T-cell (primary cell): ENCODE measurements at regions not wholly inside any gene's neighbourhood (a gene's known extent, or its start where the extent isn't known, plus 50 kb on each side); places are given as distances from the start of the nearest gene placed in this dataset.
"Not testable (repeated sequence)": the region's sequence is repeated elsewhere in the genome, so short reads cannot be mapped to it uniquely, and the experiment has no call there.

ENCODE experiments used
- ATAC-seq, 4 experiments: fragments of 200-7000 bp in 3 of 4; fragments of 150-1000 bp in 1 of 4; cut with Tn5 transposase; replicated peaks in 1 of 4; 1 replicate in 3 of 4; 2 replicates in 1 of 4; pipeline ENCODE4 v1.10.0; 2021; ENCODE audit warnings: moderate library complexity in 3 of 4, mild to moderate bottlenecking in 2 of 4, moderate number of reproducible peaks in 1 of 4
- CTCF ChIA-PET, 2 donors: fragments of 300-600 bp; sonication (Branson Sonifier 250); formaldehyde crosslinking; loops; one replicate each; lab custom pipeline; 2022; ENCODE audit warnings: antibody characterized with exemption in 2 of 2; lab: Charles Lee
- POLR2A ChIA-PET, 2 donors: fragments of 300-600 bp; sonication (Branson Sonifier 250); formaldehyde crosslinking; loops; one replicate each; lab custom pipeline; 2022; ENCODE audit warnings: antibody characterized with exemption in 2 of 2; lab: Charles Lee
- DNase-seq, 35 experiments: peaks; one replicate each; pipeline versions ENCODE4 v3.0.0 to v3.0.0-alpha.2; 2013 to 2023
- H3K27ac ChIP-seq: one replicate; pipeline ENCODE4 v1.5.1; 2013; ENCODE audit warnings: low read length
- H3K27me3 ChIP-seq, 2 experiments: replicated peaks in 1 of 2; 1 replicate in 1 of 2; 2 replicates in 1 of 2; pipeline versions ENCODE4 v1.6.1 to v1.7.0; 2013; ENCODE audit warnings: low read length in 1 of 2, mixed read lengths in 1 of 2; ENCODE audit not compliant: control insufficient read depth in 2 of 2, insufficient read depth in 2 of 2; ENCODE audit errors: extremely low read depth in 1 of 2
- H3K36me3 ChIP-seq, 2 donors: 1 replicate in 1 of 2; 2 replicates in 1 of 2; pipeline versions ENCODE4 v1.6.1 to v1.7.0; 2013; ENCODE audit warnings: low read length in 1 of 2; ENCODE audit not compliant: control insufficient read depth in 2 of 2, insufficient read depth in 1 of 2; ENCODE audit errors: extremely low read depth in 1 of 2
- H3K4me1 ChIP-seq, 2 experiments: 1 replicate in 1 of 2; 2 replicates in 1 of 2; pipeline versions ENCODE4 v1.6.1 to v1.7.0; 2013; ENCODE audit warnings: low read length in 2 of 2, mixed read lengths in 1 of 2; ENCODE audit not compliant: insufficient read depth in 2 of 2, control insufficient read depth in 1 of 2; ENCODE audit errors: extremely low read depth in 1 of 2
- H3K4me3 ChIP-seq, 2 donors: 1 replicate in 1 of 2; 2 replicates in 1 of 2; pipeline versions ENCODE4 v1.5.1 to v1.7.0; 2013; ENCODE audit warnings: mild to moderate bottlenecking in 2 of 2, low read length in 1 of 2, moderate library complexity in 1 of 2; ENCODE audit not compliant: control insufficient read depth in 1 of 2; ENCODE audit errors: extremely low read depth in 1 of 2
- H3K9me3 ChIP-seq: 2 replicates; pipeline ENCODE4 v1.7.0; 2013
- H3K27ac Mint-ChIP-seq, 2 donors: one replicate each; pipeline ENCODE4 v1.8.0; 2020 to 2021; ENCODE audit warnings: mild to moderate bottlenecking in 2 of 2, mixed read lengths in 2 of 2
- H3K27me3 Mint-ChIP-seq, 2 donors: one replicate each; pipeline ENCODE4 v1.8.0; 2021 to 2022; ENCODE audit warnings: mixed read lengths in 2 of 2
- H3K36me3 Mint-ChIP-seq: one replicate; pipeline ENCODE4 v1.8.0; 2021; ENCODE audit warnings: mixed read lengths
- H3K4me1 Mint-ChIP-seq, 3 donors: one replicate each; pipeline ENCODE4 v1.8.0; 2020 to 2022; ENCODE audit warnings: mixed read lengths in 3 of 3, mild to moderate bottlenecking in 1 of 3
- H3K4me3 Mint-ChIP-seq, 3 donors: one replicate each; pipeline ENCODE4 v1.8.0; 2020 to 2022; ENCODE audit warnings: mild to moderate bottlenecking in 3 of 3, mixed read lengths in 3 of 3, moderate library complexity in 3 of 3
- H3K9me3 Mint-ChIP-seq, 3 donors: one replicate each; pipeline ENCODE4 v1.8.0; 2020 to 2022; ENCODE audit warnings: mixed read lengths in 3 of 3
- WGBS: methylation state at CpG from one replicate; pipeline ENCODE4 v1.1.5; 2013; ENCODE audit warnings: missing lambda C conversion rate; ENCODE audit not compliant: insufficient coverage; 5-methylcytosine and 5-hydroxymethylcytosine counted together

DNA sequence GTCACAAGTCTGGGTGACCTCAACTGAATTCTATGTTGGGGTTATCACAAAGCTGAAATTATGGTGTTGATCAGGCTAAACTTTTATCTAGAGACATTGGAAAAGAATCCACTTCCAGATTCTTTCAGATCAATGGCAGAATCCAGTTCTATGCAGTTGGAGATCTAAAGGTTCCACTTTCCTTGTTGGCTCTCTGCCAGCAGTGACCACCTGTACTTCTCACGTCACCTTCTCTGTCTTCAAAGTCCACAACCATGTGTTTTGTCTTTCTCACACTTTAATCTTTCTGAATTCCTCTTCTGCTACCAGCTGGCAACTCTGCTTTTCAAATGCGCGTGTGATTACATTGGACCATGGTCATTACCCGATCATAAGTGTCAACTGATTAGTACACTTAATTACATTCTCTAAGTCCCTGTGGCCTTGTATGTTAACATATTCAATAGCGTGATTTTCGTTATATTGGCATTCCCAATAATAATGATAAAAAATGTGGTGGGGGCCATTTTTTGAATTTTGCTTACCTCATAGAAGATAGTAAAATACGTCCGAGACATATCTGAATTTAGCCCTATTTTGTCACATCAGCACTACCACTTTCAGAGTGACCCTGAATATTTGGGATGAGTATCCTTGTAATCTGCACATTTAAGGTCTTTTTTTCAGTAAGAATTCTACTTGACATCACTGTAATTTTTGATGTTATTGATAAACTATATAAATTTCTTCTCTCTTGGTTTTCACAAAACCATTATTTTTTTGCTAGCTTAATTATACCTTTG, 73.7 kb upstream of the PRDM9 start:
- Mint-ChIP-seq H3K27me3 (no peaks in the 10 kb centered on the region), H3K36me3 (no peaks in the 10 kb centered on the region), H3K9me3 (peaks cover 0 to 23% (median 12%) of the 10 kb centered on the region in 3 donors), H3K4me3 (no peak overlapping the region), H3K4me1 (no peaks in the 10 kb centered on the region), H3K27ac (no peak overlapping the region)
- H3K4me3 ChIP-seq, result no peak overlapping the region
- ATAC-seq, result no peak
- no peaks in the 10 kb centered on the region for H3K9me3 ChIP-seq
- no peak for DNase-seq
- 88% methylated on average over 1 of the region's 8 CpGs for WGBS
- H3K27ac ChIP-seq, result no peak overlapping the region
- H3K27me3 ChIP-seq, result no peaks in the 10 kb centered on the region
- ChIA-PET CTCF (no interaction called here), POLR2A (no interaction called here)
- no peaks in the 10 kb centered on the region for H3K36me3 ChIP-seq
- no peaks in the 10 kb centered on the region for H3K4me1 ChIP-seq

DNA sequence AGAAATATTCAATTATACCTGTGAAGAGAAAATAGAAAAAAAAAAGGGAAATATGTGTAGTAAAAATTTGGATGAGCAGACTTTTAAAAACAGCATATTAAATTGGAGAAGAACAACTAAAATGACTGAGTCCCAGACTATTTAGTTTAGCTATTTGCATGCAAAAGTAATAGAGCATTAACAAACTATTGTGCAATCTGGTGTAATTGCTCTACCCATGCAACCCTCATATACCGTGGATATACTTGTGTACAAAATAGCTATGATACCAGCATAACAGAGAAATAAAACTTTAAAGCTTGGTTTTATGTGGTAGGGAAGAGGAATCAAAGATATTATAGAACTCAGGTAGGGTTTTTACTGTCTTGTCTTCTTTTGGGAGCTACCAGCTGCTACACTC, 78.7 kb upstream of the PRDM9 start:
- H3K4me1 ChIP-seq, result no peaks in the 10 kb centered on the region

DNA sequence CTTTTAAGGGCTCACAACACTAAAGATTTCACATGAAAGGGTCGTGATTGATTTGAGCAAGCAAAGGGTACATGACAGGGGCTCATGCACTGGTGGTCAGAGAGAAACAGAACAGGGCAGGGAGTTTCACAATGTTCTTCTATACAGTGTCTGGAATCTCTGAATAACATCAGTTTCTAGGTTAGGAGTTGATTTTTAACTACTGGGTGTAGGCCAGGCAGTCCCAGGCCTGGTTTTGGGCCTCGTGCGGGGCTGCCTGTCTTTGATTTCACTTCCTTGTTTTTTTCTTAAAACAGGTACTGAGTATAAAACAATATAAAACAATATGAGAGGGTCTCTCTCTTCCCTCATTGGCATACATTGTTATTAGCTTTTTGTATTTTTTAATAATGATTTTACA, 87.2 kb upstream of the PRDM9 start:
- ATAC-seq, POLR2A ChIA-PET, CTCF ChIA-PET, H3K27ac Mint-ChIP-seq, H3K9me3 ChIP-seq, H3K27me3 Mint-ChIP-seq, H3K4me3 ChIP-seq, H3K27ac ChIP-seq, H3K27me3 ChIP-seq, DNase-seq, H3K4me1 Mint-ChIP-seq, H3K4me1 ChIP-seq, H3K36me3 Mint-ChIP-seq, H3K36me3 ChIP-seq, H3K4me3 Mint-ChIP-seq: not testable (repeated sequence)
- H3K9me3 Mint-ChIP-seq, result peaks cover 10 to 18% (median 16%) of the 10 kb centered on the region in 3 donors
- WGBS, result no CpG with 5 or more reads among the region's 3 CpGs

More for the DNA sequence above, 78.7 kb upstream of the PRDM9 start:
- H3K4me3 Mint-ChIP-seq, result no peak overlapping the region
- no peak for DNase-seq
- ChIA-PET POLR2A (interaction anchor here in 1 of 2 donors (0.6 kb wide), 1 partner anchor 422 kb away, joined by 9 read pairs; no protein-coding TSS in a partner anchor), CTCF (no interaction called here)
- H3K4me3 ChIP-seq, result no peak overlapping the region
- peaks cover 4% of the 10 kb centered on the region for H3K9me3 ChIP-seq
- H3K27ac Mint-ChIP-seq, result no peak overlapping the region
- H3K27me3 Mint-ChIP-seq, result no peaks in the 10 kb centered on the region
- no peaks in the 10 kb centered on the region for H3K36me3 Mint-ChIP-seq
- H3K9me3 Mint-ChIP-seq, result peaks cover 9 to 19% (median 14%) of the 10 kb centered on the region in 3 donors
- H3K27me3 ChIP-seq, result no peaks in the 10 kb centered on the region
- no peaks in the 10 kb centered on the region for H3K36me3 ChIP-seq
- H3K27ac ChIP-seq, result no peak overlapping the region
- H3K4me1 Mint-ChIP-seq, result no peaks in the 10 kb centered on the region
- ATAC-seq, result no peak
- no CpG with 5 or more reads among the region's 1 CpG for WGBS

DNA sequence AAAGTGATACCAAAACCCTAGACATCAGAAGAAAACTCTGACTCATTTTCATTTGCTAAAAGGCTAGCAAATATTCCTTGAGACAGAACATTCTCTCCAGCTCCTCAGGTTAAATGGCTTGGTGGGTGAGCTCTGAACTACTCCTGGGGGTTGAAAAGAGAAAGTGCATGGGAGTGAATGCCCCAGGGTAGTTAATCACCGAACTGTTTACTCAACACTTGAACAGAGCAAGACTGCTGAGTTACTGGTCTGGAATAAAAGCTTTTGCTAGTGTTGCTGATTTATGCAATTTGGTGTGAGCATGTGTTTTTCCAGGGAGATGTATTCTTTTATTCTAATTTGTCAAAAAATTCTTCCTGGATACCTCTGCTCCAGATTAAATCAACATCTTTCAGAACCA, 88.3 kb upstream of the PRDM9 start:
- Histone ChIP-seq H3K4me1 (no peaks in the 10 kb centered on the region), H3K27ac (no peak overlapping the region), H3K9me3 (no peaks in the 10 kb centered on the region), H3K4me3 (no peak overlapping the region), H3K27me3 (no peaks in the 10 kb centered on the region), H3K36me3 (no peaks in the 10 kb centered on the region)
- no CpG with 5 or more reads among the region's 1 CpG for WGBS
- Mint-ChIP-seq H3K27me3 (no peaks in the 10 kb centered on the region), H3K4me3 (no peak overlapping the region), H3K4me1 (no peaks in the 10 kb centered on the region), H3K36me3 (no peaks in the 10 kb centered on the region), H3K9me3 (peaks cover 10 to 21% (median 16%) of the 10 kb centered on the region in 3 donors), H3K27ac (no peak overlapping the region)
- POLR2A ChIA-PET, result no interaction called here
- CTCF ChIA-PET, result no interaction called here
- ATAC-seq (no peak), DNase-seq (no peak)

DNA sequence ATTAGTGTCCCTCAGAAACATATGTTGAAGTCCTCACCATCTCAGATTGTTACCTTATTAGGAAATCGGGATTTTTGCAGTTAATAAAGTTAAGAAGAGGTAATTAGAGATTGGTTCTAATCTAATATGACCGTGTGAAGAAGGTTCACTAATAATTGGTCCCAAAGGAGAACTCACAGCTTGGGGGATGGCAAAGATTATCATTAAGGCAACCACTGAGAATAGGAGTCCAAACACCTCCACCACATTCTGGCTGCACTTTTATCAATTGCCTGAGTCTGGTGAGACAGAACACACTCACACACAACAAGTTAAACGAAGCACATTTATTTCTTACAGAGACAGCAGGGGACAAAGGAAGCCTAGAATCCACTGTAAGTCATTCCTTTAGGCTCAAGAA, 94.9 kb upstream of the PRDM9 start:
- Mint-ChIP-seq H3K9me3 (peaks cover 6 to 28% (median 26%) of the 10 kb centered on the region in 3 donors), H3K27me3 (no peaks in the 10 kb centered on the region), H3K4me1 (no peaks in the 10 kb centered on the region), H3K36me3 (no peaks in the 10 kb centered on the region), H3K27ac (no peak overlapping the region), H3K4me3 (no peak overlapping the region)
- Histone ChIP-seq H3K4me1 (no peaks in the 10 kb centered on the region), H3K36me3 (no peaks in the 10 kb centered on the region), H3K27me3 (no peaks in the 10 kb centered on the region), H3K27ac (no peak overlapping the region), H3K4me3 (no peak overlapping the region), H3K9me3 (no peaks in the 10 kb centered on the region)
- no CpG with 5 or more reads among the region's 3 CpGs for WGBS
- DNase-seq, result no peak
- ChIA-PET POLR2A (no interaction called here), CTCF (no interaction called here)
- ATAC-seq, result no peak

GRCh38 chr5:23411994-23412393, 95.4 kb upstream of the PRDM9 start:
- Mint-ChIP-seq H3K4me1 (no peaks in the 10 kb centered on the region), H3K9me3 (peaks cover 6 to 30% (median 29%) of the 10 kb centered on the region in 3 donors), H3K27me3 (no peaks in the 10 kb centered on the region), H3K27ac (no peak overlapping the region), H3K36me3 (no peaks in the 10 kb centered on the region), H3K4me3 (no peak overlapping the region)
- DNase-seq, result no peak
- Histone ChIP-seq H3K27me3 (no peaks in the 10 kb centered on the region), H3K27ac (no peak overlapping the region), H3K4me3 (no peak overlapping the region), H3K4me1 (no peaks in the 10 kb centered on the region), H3K9me3 (no peaks in the 10 kb centered on the region), H3K36me3 (no peaks in the 10 kb centered on the region)
- no peak for ATAC-seq
- CTCF ChIA-PET, result no interaction called here
- WGBS, result no CpG with 5 or more reads among the region's 2 CpGs
- POLR2A ChIA-PET, result no interaction called here
